GM19372 (cell line): ENCODE measurements at regions not wholly inside any gene's neighbourhood (a gene's known extent, or its start where the extent isn't known, plus 50 kb on each side); places are given as distances from the start of the nearest gene placed in this dataset.
"Not testable (repeated sequence)": the region's sequence is repeated elsewhere in the genome, so short reads cannot be mapped to it uniquely, and the experiment has no call there.

Experiments
- ATAC-seq: cut with Tn5 transposase; IDR thresholded peaks from one replicate; pipeline ENCODE4 v1.9.1; 2021; ENCODE audit warnings: mild to moderate bottlenecking, low read depth, moderate library complexity; ENCODE audit not compliant: unreplicated experiment

DNA sequence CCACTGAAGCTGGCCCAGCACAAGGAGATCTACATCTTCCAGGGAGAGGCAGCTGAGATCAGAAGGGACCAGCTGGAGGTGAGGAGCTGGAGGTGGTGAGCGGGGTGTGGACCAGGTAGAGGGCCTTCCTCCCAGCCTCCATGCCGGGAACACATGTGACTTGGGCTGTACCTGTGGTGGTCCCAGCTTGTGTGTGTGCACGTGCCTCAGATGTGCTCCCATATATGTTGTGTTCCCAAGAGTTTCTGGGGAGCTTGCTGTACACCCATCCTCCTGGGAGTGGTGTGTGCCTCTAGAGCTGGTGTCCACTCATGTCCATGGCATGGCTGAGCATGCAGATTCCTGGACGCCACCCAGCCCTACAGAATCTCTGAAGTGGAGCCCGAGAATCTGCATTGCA, 183.7 kb upstream of the AKAP13 start:
- ATAC-seq, result not testable (repeated sequence)

- not testable (repeated sequence) for ATAC-seq
These were observed 182.8 kb upstream of the AKAP13 start for GRCh38 chr15:85197582-85197981.

- ATAC-seq, result not testable (repeated sequence)
These were observed 182.0 kb upstream of the AKAP13 start for GRCh38 chr15:85198432-85198831.

DNA sequence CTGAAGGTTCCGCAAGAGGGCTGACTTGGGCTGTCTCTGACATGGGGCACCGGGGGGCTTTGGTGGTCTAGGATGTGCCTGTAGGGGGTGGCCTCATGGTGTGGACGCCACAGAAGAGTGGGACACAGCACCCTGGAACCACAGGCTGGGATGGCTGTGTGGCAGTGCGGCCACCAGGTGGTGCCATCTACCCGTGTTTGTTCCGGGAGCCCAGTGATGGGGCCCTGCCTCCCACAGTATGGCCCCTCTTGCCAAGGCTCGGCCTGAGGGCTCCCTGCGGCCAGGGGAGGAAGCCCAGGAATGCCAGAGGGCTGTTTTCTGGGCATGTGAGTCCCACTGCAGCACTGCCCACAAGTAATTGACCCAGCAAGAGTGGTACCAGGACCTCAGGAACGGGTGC, 180.2 kb upstream of the AKAP13 start:
- ATAC-seq, result peak; percentile 67

DNA sequence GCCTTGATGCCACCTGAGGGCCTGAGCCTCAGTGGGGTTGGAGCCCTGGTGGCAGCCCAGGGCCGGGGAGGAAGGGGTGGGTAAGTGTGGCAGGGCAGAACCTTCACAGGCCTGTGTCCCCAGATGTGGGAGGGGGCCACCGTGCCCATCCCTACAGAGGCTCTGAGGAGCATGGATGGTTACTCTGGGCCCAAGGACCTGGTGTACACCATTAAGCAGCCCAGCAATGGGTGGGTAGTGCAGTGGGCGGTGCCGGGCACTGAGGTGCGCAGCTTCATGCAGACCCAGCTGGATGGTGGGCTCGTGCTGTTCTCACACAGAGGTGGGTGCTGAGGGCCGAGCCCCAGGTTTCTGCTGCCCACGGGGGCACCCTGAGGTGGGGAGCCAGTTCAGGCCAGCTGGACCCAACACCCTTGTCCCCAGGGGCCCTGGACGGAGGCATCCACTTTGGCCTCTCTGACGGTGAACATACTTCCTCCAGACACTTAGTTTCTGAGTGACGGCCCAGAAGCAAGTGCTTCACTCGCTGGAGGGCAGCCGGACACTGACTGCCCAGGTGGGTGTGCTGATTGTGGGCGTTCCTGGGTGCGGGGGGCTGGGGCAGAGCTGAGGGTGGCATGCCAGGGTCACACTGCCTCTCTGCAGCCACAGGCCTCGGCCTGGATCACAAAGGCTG, 179.1 kb upstream of the AKAP13 start:
- not testable (repeated sequence) for ATAC-seq

GRCh38 chr15:85204481-85204880, 175.9 kb upstream of the AKAP13 start:
- not testable (repeated sequence) for ATAC-seq

DNA sequence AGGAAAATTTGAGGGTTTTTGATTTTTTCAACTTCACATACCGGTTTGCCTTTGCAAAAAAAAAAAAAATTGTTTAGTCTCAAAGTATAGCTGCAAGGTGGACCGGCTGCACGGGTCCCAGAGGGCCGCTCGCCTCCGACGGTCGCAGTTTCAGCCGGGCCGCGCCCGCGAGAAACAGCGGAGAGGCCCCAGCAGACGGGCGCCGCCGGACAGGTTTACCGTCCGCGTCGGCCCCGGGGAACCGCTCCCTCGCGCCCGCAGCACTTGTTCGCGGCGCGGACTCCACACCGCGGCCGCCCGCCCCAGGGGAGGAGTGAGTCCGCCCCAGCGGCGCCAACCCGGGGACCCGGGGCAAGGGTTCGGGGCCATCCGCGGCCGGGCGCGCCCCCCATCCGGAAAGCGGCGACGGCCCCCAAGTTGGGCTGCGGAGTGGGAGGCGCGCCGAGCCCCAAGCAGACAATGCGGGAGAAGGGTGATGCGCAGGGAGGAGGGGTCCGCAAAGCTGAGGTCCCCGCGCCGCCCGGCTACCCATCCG, 146.5 kb upstream of the AKAP13 start:
- not testable (repeated sequence) for ATAC-seq

GRCh38 chr15:85234450-85235196, 145.8 kb upstream of the AKAP13 start:
- not testable (repeated sequence) for ATAC-seq

DNA sequence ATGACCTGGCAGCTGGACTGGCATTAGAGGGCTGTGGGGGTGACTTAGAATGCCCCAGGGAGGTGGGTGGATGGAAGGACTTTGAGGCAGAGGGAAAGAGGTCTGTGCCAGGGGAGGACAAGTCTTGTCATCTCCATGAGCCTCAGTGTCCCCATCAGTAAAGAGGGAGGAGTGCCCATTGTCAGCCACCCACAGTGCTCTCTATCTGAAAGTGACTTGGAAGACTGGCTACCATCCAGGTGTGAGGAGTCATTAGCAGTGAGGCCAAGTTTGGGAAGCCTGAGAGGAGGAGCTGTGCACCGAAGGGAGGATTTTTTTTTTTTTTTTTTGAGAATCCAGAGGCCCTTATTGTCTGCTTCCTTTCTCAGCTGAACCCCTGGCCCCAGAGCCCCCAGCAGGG, 136.3 kb upstream of the AKAP13 start:
- ATAC-seq, result not testable (repeated sequence)

DNA sequence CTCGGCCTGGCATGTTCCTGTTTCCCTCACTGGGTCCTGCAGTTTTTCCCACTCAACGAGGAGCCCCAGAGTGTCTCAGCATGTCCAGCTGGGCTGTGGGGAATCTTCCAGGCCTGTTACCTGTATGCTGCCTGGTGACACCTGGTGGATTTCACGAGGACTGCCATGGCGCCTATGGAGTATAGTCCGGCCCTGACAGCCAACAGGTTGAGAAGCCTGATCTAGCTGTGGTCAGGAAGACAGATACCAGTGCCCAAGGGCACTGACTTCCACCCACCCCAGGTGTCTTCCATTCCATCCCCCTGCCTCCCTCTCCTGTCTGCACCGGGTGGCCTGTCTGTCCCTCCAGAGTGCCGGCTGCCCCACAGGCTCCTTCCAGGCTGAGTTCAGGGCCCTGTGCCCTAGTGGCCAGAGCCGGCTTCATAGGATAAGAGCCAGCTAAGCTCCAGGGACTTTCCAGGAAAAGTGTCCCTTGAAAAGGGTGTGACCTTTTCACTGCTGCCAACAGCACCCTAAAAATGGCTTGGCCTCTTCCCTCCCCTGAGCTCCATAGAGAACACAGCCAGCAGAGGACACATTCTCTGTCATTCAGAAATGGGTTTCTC, 129.4 kb upstream of the AKAP13 start:
- ATAC-seq, result not testable (repeated sequence)

DNA sequence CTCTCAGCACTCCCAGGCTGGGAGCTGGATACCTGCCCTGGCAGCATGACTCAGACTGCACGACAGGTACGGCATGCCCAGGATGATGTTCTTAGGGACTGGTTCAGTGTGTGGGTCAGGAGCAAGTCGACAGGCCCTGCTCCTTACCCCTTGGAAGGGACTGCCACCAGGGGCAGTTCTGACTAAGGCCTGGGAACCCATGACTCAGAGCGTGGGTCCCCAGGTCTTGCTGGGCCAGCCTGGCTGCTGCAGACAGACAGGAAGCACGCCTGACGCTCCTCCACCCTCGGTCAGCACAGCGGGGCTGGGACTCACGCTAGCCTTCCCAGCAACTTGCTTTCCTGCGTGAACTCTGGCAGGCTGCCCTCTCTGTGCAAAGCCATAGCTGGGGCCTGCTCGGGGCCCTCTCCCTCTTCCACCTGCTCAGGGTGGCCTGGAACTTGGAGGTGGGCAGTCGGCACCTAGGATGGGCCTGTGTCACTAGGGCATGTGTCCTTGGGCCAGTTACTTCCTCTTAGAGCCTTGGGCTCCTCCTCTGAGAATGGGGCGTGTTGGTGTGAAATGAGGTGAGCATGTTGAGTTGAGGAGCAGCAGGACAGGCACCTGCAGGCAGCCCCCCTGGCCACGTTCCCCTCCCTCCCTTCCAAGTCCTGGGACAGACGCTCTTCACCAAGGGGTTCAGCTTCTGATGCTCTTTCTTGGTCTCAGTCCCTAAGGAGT, 127.0 kb upstream of the AKAP13 start:
- ATAC-seq, result peak; percentile 58

DNA sequence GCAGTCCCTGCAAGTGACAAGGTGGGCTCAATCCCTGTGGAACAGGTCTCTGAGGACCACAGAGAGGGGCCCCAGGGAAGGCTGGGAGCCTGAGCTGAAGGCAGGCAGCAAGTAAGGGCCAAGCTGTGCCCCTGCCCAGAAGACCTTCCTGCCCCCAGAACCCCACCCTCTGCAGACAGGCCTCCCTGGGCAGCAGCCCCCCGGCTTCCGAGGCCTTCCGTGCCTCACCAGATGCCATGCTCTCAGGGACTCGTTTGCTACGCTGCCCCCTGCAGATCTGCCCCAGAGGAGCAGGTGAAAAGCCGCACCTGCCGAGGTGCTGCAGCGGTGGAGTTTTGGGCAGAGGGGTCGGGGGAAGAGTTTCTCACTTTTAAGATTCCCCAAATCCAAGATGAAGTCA, 125.4 kb upstream of the AKAP13 start:
- not testable (repeated sequence) for ATAC-seq

GRCh38 chr15:85255502-85255901, 124.9 kb upstream of the AKAP13 start:
- not testable (repeated sequence) for ATAC-seq

- ATAC-seq, result not testable (repeated sequence)
These were observed 124.1 kb upstream of the AKAP13 start for GRCh38 chr15:85256009-85256997.

DNA sequence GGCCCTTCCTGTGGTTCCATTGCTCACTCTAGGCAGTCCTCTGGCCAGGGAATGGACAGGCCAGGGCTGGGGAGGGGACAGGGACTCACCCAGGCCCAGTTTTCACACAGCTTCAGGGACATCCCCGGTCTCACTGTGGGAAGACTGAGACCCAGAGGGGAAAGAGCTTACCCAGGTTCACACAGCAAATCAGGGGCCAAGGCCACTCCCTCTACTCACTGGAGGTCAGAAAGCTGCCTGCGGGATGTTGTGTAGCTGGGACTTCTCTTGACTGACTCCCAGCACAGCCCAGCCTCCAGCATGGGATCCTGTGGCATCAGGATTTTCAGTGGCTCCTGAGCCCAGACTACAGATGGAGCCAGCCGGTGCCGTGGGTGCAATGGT, 122.3 kb upstream of the AKAP13 start:
- not testable (repeated sequence) for ATAC-seq

DNA sequence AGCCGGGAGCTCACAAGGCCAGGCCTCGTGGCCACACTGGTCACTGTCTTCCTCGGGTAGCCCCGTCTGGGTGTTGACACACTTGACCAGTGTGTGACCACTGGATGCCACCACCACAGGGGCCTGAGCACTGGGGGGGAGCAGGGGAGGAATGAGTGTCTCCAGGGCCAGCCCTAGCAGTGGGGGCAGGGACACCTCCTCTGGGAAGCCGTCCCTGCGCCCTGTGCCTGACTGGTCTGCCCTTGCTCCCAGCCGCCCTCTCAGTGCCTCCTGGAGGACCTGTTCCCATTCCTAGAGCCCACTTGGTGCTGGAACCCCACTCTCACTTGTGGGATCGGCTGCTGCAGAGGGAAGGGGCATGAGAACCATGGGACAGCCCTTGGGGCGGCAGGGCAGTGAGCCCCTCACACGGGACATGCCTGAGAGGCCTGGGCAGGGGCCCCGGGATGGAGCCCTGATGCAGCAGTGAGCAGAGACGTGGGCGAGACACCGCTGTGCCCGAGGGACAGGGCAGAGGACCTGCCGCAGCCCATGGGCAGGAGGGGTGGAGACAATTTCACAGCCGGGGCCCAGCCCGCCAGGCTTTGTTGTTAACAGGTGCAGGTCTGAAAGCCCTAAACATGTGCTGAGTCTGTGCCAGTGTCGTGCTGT, 121.7 kb upstream of the AKAP13 start:
- not testable (repeated sequence) for ATAC-seq

GRCh38 chr15:85260526-85260925, 119.9 kb upstream of the AKAP13 start:
- ATAC-seq, result not testable (repeated sequence)

DNA sequence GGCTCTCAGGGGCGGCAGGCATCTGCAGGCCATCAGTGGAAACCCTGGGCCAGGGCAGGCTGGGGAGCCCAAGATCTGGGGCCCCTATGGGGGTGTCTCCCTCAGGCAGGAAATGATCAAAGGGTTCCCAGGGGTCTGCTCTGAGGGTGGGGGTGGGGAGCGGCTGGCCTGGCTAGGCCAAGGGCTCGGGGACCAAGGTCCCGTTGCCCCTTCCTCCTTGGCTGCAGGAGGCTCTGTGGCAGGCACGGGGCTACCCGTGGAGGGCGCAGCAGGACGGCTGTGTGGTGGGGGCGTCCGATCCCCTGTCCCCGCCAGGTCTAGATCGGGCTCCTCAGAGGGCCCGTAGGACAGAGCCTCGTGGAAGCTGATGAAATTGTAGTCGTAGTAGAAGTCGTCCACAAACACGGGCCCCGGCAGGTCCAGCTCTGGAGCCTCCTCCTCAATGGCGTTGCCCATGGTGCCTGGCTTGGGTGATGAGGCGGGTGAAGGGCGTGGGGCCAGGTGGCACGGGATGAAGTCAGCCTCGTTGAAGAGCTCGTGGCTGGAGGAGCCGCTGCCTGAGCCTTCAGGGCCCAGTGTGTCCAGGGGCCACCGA, 117.8 kb upstream of the AKAP13 start:
- ATAC-seq, result not testable (repeated sequence)
